Activated CD8-positive, alpha-beta T cell treated with anti-CD3 and anti-CD28 coated beads, Interleukin-2, amount 10 ng/mL, durations not matched to agents 7 days and 5 days (primary cell): ENCODE measurements at regions not wholly inside any gene's neighbourhood (a gene's known extent, or its start where the extent isn't known, plus 50 kb on each side); places are given as distances from the start of the nearest gene placed in this dataset.
"Not testable (repeated sequence)": the region's sequence is repeated elsewhere in the genome, so short reads cannot be mapped to it uniquely, and the experiment has no call there.

Experiments
- ATAC-seq: fragments of 150-1000 bp; cut with Tn5 transposase; one replicate; pipeline ENCODE4 v1.10.0; 2021; ENCODE audit warnings: moderate library complexity
- CTCF ChIA-PET: fragments of 350-600 bp; sonication (Branson Sonifier 250); formaldehyde crosslinking; loops from one replicate; lab custom pipeline; 2021; ENCODE audit warnings: antibody characterized with exemption; lab: Charles Lee
- POLR2A ChIA-PET: fragments of 350-600 bp; sonication (Branson Sonifier 250); formaldehyde crosslinking; loops from one replicate; lab custom pipeline; 2021; ENCODE audit warnings: antibody characterized with exemption; lab: Charles Lee
- DNase-seq: peaks from one replicate; pipeline ENCODE4 v3.0.0-alpha.2; 2020
- H3K27ac Mint-ChIP-seq: one replicate; pipeline ENCODE4 v1.8.0; 2021; ENCODE audit warnings: mild to moderate bottlenecking, mixed read lengths
- H3K27me3 Mint-ChIP-seq: one replicate; pipeline ENCODE4 v1.8.0; 2021; ENCODE audit warnings: low read depth, mixed read lengths
- H3K36me3 Mint-ChIP-seq: one replicate; pipeline ENCODE4 v1.8.0; 2021; ENCODE audit warnings: low read depth, mixed read lengths
- H3K4me1 Mint-ChIP-seq: one replicate; pipeline ENCODE4 v1.8.0; 2021; ENCODE audit warnings: low read depth, mixed read lengths
- H3K4me3 Mint-ChIP-seq: one replicate; pipeline ENCODE4 v1.8.0; 2021; ENCODE audit warnings: mild to moderate bottlenecking, mixed read lengths
- H3K9me3 Mint-ChIP-seq: one replicate; pipeline ENCODE4 v1.8.0; 2022; ENCODE audit warnings: mixed read lengths; ENCODE audit not compliant: insufficient read depth

DNA sequence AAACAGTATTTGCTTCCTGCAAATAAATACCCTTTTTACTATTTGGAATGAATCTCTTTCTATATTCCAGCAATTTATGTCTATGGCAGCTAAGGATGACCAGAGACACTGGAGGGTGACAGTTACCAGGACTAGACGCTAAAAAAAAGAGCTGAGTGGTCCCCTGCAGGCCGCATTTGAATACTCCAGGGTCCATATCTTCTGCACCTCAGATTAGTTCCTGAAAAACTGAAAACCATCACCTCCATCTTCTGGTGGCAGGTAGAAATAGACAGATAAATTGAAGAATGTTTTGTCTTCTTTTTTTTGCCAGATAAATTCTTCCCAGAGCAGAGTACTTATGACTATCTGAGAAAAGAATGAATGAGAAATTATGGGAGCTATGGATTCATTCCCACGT, 145.6 kb downstream of the CSNK2A3 start:
- Mint-ChIP-seq H3K4me3 (no peak overlapping the region), H3K4me1 (no peaks in the 10 kb centered on the region), H3K9me3 (no peaks in the 10 kb centered on the region), H3K27ac (no peak overlapping the region), H3K36me3 (no peaks in the 10 kb centered on the region), H3K27me3 (peaks cover 16% of the 10 kb centered on the region)
- POLR2A ChIA-PET = no interaction called here
- no peak for DNase-seq
- CTCF ChIA-PET = interaction anchor here (0.7 to 1.2 kb wide), 2 partner anchors 170 to 180 kb away, joined by 3 read pairs; no protein-coding TSS in a partner anchor
- no peak for ATAC-seq

GRCh38 chr11:11206484-11206883, 146.6 kb downstream of the CSNK2A3 start:
- H3K4me1 Mint-ChIP-seq = no peaks in the 10 kb centered on the region
- H3K36me3 Mint-ChIP-seq = no peaks in the 10 kb centered on the region
- peaks cover 10% of the 10 kb centered on the region for H3K27me3 Mint-ChIP-seq
- ChIA-PET POLR2A (no interaction called here), CTCF (no interaction called here)
- no peak for DNase-seq
- H3K9me3 Mint-ChIP-seq = peaks cover 5% of the 10 kb centered on the region
- ATAC-seq = no peak
- no peak overlapping the region for H3K27ac Mint-ChIP-seq
- H3K4me3 Mint-ChIP-seq = no peak overlapping the region

DNA sequence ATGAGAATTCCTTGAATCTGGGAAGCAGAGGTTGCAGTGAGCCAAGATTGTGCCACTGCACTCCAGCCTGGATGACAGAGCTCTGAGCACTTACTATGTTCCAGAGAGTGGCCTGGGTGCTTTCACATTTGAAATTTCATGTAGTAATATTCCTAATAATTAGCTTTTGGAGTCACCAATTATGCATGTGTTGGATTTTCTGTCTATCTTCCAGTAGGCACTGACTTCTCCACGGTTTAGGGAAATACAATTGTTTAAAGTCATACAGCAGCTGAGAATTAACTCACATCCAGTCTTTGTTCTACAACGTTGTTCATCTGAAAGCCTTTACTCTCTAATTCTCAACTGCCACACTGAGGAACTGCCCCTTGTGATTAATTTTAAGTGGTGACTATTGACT, 150.2 kb downstream of the CSNK2A3 start:
- DNase-seq = no peak
- ChIA-PET CTCF (no interaction called here), POLR2A (no interaction called here)
- no peak overlapping the region for H3K4me3 Mint-ChIP-seq
- no peaks in the 10 kb centered on the region for H3K36me3 Mint-ChIP-seq
- H3K27ac Mint-ChIP-seq = no peak overlapping the region
- no peaks in the 10 kb centered on the region for H3K4me1 Mint-ChIP-seq
- H3K27me3 Mint-ChIP-seq = peaks cover 7% of the 10 kb centered on the region
- H3K9me3 Mint-ChIP-seq = peaks cover 5% of the 10 kb centered on the region
- ATAC-seq = no peak

DNA sequence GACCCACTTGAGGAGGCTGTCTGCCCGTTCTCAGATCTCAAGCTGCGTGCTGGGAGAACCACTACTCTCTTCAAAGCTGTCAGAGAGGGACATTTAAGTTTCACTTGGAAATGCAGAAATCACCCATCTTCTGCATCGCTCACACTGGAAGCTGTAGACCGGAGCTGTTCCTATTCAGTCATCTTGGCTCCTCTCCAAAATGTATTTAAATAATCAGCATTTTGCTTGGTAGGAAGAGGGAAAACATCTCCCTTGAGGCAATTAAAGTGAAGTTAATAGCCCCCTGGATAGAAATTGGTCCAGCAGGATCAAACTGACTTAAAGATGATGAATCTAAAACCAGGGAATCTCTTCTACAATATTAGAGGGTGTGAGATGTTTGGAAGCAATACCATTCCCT, 151.7 kb downstream of the CSNK2A3 start:
- ATAC-seq, H3K36me3 Mint-ChIP-seq: not testable (repeated sequence)

DNA sequence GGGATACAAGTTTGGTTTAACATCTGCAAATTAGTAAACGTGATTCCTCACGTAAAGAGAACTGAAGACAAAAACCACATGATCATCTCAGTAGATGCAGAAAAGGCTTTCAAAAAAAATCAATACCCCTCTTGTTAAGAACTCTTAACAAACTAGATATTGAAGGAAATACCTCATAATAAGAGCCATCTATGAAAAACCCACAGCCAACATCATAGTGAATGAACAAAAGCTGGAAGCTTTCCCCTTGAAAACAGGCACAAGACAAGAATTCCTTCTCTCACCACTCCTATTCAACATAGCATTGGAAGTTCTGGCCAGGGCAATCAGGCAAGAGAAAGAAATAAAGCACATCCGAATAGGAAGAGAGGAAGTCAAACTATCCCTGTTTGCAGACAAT, 160.5 kb downstream of the CSNK2A3 start:
- Mint-ChIP-seq H3K9me3 (peaks cover 10% of the 10 kb centered on the region), H3K4me1 (no peaks in the 10 kb centered on the region), H3K4me3 (no peak overlapping the region), H3K27ac (no peak overlapping the region), H3K36me3 (no peaks in the 10 kb centered on the region), H3K27me3 (peaks cover 13% of the 10 kb centered on the region)
- ChIA-PET CTCF (interaction anchor here (1.2 kb wide), 1 partner anchor 164 kb away, joined by 3 read pairs; no protein-coding TSS in a partner anchor), POLR2A (no interaction called here)
- DNase-seq = no peak
- ATAC-seq = no peak

More for the DNA sequence above, 151.7 kb downstream of the CSNK2A3 start:
- H3K27ac Mint-ChIP-seq, H3K4me1 Mint-ChIP-seq, DNase-seq, CTCF ChIA-PET, H3K9me3 Mint-ChIP-seq, H3K4me3 Mint-ChIP-seq, POLR2A ChIA-PET: not testable (repeated sequence)
- peaks cover 11% of the 10 kb centered on the region for H3K27me3 Mint-ChIP-seq

DNA sequence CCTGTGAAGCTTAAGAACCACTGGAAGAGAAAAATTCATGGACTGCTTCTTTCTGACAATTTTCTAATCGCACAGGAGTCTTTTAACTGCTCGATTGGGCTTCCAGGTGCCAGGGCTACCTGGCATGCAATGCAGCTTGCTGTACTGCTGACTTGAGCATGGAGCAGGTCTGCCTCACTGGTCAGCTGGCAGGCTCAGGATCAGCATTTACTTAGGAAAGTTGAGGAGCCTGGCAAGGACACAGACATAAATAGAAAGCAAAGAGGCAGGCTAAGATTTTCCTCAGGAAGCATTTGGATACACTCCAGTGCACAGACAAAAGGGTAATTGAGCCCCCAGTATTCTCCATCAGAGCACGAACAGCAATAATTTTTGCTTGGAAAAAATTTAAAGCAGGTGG, 163.5 kb downstream of the CSNK2A3 start:
- ATAC-seq (no peak), DNase-seq (no peak)
- no peak overlapping the region for H3K4me3 Mint-ChIP-seq
- no peaks in the 10 kb centered on the region for H3K4me1 Mint-ChIP-seq
- CTCF ChIA-PET = no interaction called here
- no peaks in the 10 kb centered on the region for H3K36me3 Mint-ChIP-seq
- peaks cover 13% of the 10 kb centered on the region for H3K27me3 Mint-ChIP-seq
- POLR2A ChIA-PET = no interaction called here
- no peak overlapping the region for H3K27ac Mint-ChIP-seq
- H3K9me3 Mint-ChIP-seq = peaks cover 10% of the 10 kb centered on the region

- ChIA-PET POLR2A (no interaction called here), CTCF (no interaction called here)
- H3K36me3 Mint-ChIP-seq = no peaks in the 10 kb centered on the region
- H3K27me3 Mint-ChIP-seq = peaks cover 6% of the 10 kb centered on the region
- H3K4me1 Mint-ChIP-seq = no peaks in the 10 kb centered on the region
- DNase-seq = no peak
- no peak overlapping the region for H3K4me3 Mint-ChIP-seq
- peaks cover 10% of the 10 kb centered on the region for H3K9me3 Mint-ChIP-seq
- ATAC-seq = no peak
- H3K27ac Mint-ChIP-seq = no peak overlapping the region
Observed at GRCh38 chr11:11186249-11186648, 166.8 kb downstream of the CSNK2A3 start.

DNA sequence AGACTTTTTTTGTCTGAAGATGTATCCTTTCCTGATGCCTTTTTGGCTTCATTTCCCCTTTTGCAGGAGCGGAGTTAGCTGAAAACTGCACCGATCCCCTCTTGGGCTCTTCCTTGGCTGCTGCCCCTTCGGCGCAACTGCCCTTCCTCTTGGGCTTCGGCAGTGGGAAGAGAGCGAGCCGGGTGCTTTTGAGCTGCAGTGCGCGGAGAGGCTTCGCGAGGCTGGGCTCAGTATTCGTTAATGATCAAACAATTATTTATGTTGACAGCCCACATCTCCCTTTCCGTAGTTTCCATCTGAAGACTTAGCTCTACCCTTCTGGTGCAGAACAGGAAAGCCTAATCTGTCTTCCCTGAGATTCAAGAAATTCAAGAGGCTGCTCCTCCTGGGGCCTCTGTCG, 170.8 kb downstream of the CSNK2A3 start:
- Mint-ChIP-seq H3K36me3 (no peaks in the 10 kb centered on the region), H3K4me3 (no peak overlapping the region), H3K27ac (no peak overlapping the region), H3K27me3 (peaks cover 4% of the 10 kb centered on the region), H3K4me1 (no peaks in the 10 kb centered on the region), H3K9me3 (no peaks in the 10 kb centered on the region)
- DNase-seq (no peak), ATAC-seq (no peak)
- ChIA-PET CTCF (no interaction called here), POLR2A (no interaction called here)

- ATAC-seq (no peak), DNase-seq (no peak)
- Mint-ChIP-seq H3K4me1 (no peaks in the 10 kb centered on the region), H3K27ac (no peak overlapping the region), H3K4me3 (no peak overlapping the region), H3K36me3 (no peaks in the 10 kb centered on the region), H3K9me3 (no peaks in the 10 kb centered on the region), H3K27me3 (peaks cover 6% of the 10 kb centered on the region)
- ChIA-PET CTCF (interaction anchor here (1.6 kb wide), 1 partner anchor 53 kb away, joined by 3 read pairs; no protein-coding TSS in a partner anchor), POLR2A (no interaction called here)
Observed at GRCh38 chr11:11178671-11179638, 174.1 kb downstream of the CSNK2A3 start.

- Mint-ChIP-seq H3K9me3 (no peaks in the 10 kb centered on the region), H3K36me3 (no peaks in the 10 kb centered on the region), H3K4me1 (peaks cover 1% of the 10 kb centered on the region), H3K27ac (no peak overlapping the region), H3K27me3 (peaks cover 7% of the 10 kb centered on the region), H3K4me3 (no peak overlapping the region)
- ChIA-PET POLR2A (no interaction called here), CTCF (no interaction called here)
- DNase-seq = no peak
- ATAC-seq = no peak
Observed at GRCh38 chr11:11177156-11177808, 175.8 kb downstream of the CSNK2A3 start.

DNA sequence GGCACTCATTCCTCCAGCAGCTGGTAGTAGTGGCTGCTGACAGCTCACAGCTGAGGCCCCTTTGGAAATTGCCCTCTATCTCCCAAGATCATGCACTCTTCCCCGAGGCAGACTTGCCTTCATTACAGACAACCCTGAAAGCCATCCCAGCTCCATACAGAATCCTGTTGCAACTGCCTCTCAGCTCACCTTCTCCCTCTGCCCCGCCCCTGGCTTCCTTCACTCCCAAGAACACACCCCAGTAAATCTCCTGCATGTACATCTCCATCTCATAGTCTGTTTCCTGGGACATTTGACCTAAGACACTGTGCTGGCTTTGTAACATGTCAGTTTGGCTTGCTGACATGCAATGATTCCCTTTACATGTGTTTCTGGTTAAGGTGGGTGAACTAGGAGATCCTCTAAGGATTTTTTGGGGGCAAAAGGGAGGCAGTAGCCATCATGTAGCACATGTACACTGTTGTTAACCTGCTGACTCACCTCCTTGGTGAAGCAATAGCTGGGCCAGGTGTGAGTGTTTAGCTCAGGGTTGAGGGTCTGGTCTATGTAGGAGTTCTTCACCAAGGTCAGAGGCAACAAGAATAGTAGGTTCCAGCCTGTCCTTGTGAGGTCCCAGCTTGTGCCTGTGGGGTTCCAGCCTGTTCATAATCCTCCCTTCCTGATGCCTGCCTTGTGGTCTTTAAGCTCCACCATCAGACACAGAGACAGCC, 179.6 kb downstream of the CSNK2A3 start:
- Mint-ChIP-seq H3K27ac (no peak overlapping the region), H3K4me1 (peaks cover 13% of the 10 kb centered on the region), H3K36me3 (no peaks in the 10 kb centered on the region), H3K27me3 (peaks cover 3% of the 10 kb centered on the region), H3K4me3 (no peak overlapping the region), H3K9me3 (no peaks in the 10 kb centered on the region)
- CTCF ChIA-PET = interaction anchor here (0.8 to 1.1 kb wide), 2 partner anchors 17 to 146 kb away, joined by 3 read pairs; no protein-coding TSS in a partner anchor
- POLR2A ChIA-PET = no interaction called here
- ATAC-seq = no peak
- DNase-seq = no peak
